GM10248 (cell line): ENCODE measurements at regions not wholly inside any gene's neighbourhood (a gene's known extent, or its start where the extent isn't known, plus 50 kb on each side); places are given as distances from the start of the nearest gene placed in this dataset.

ENCODE experiments used
- CTCF ChIA-PET: fragments of 300-600 bp; sonication (Branson Sonifier 250); formaldehyde crosslinking; extraction: SDS; loops from one replicate; lab custom pipeline; 2021; ENCODE audit warnings: antibody characterized with exemption; lab: Yijun Ruan, JAX
- POLR2A ChIA-PET: fragments of 350-650 bp; sonication (Branson Sonifier 250); formaldehyde crosslinking; extraction: SDS; loops from one replicate; lab custom pipeline; 2020; ENCODE audit warnings: antibody characterized with exemption; lab: Yijun Ruan, JAX
- DNase-seq: peaks from one replicate; pipeline ENCODE4 v3.0.0; 2012; ENCODE audit errors: extremely low spot score
- CTCF ChIP-seq: IDR thresholded peaks from 2 replicates; pipeline ENCODE4 v1.5.1; 2012; ENCODE audit warnings: mild to moderate bottlenecking, low read depth; ENCODE audit errors: extremely low read depth, missing control alignments, control extremely low read depth

- DNase-seq: no peak
- ChIA-PET POLR2A (no interaction called here), CTCF (no interaction called here)
- no peak for TF ChIP-seq CTCF
These were observed 445.4 kb upstream of the GOT2 start for GRCh38 chr16:59179446-59180082.

DNA sequence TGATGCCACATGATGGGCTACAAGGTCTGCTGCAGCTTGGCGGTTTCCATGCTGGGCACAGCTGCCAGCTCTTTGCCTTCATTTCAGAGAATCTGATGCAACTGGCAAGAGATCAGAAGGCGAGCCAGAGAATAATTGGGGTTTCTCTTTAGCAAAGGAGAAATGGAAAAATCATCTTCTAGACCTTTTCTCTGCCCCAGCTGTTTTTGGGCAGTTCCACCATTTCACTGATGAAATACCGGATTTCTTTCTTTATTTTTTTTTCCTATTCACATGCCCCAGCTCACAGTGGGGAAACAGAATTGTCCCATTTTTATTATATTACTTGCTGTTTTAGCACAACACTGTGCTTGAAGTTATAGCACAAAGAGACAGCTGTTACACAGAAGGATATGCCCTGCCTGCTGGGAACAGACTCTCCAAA lies 439.3 kb upstream of the GOT2 start:
- ChIA-PET CTCF (no interaction called here), POLR2A (no interaction called here)
- TF ChIP-seq CTCF: no peak
- no peak for DNase-seq

DNA sequence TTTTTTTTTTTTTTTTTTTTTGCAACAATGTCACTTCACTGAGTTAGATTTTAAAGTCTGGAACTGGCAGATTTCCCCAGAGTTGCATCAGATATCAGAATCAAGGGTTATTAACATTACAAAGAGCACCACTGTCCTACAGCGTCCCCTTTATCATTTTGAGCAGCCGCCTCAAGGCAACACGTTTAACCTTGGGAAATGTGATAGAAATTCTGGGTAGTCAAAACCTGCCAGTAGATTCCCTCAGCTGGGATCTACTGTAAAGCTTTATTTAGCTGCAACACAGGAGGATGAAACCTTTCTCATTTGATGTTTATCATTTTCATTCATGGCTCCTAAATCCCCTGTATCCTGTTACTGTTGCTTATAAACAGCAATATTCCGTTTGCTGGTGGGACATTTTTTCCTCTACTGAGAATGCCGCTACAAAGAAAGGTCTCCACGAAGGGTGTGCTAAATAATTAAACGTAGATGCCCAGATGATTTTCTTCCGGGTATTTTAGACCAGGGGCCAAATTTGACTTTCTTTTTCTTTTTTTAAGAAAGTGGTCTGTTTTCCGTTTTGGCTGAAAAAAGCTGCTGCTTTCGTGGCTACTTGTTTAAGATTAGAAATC lies 436.1 kb upstream of the GOT2 start:
- DNase-seq: no peak
- no peak for TF ChIP-seq CTCF
- POLR2A ChIA-PET: no interaction called here
- CTCF ChIA-PET: no interaction called here

DNA sequence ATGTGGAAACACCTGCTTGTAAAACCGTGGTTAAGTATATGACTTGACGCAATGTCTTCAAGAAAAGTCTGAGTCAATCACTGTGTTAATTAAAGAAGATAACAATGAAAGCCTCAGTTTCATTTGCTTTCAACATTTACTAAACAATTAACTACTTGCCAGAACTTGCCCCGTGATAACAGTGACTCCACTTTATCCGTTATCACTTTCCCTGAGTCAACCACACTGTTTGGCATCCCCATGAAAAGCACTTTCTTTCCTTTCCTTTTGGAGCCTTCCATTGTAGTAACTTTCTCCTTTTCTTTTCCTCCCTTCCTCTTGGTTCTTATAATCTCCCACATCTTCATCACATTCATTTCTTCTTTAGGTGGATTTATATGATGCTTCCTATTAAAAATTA lies 435.1 kb upstream of the GOT2 start:
- POLR2A ChIA-PET: no interaction called here
- CTCF ChIA-PET: no interaction called here
- no peak for DNase-seq
- TF ChIP-seq CTCF: no peak

DNA sequence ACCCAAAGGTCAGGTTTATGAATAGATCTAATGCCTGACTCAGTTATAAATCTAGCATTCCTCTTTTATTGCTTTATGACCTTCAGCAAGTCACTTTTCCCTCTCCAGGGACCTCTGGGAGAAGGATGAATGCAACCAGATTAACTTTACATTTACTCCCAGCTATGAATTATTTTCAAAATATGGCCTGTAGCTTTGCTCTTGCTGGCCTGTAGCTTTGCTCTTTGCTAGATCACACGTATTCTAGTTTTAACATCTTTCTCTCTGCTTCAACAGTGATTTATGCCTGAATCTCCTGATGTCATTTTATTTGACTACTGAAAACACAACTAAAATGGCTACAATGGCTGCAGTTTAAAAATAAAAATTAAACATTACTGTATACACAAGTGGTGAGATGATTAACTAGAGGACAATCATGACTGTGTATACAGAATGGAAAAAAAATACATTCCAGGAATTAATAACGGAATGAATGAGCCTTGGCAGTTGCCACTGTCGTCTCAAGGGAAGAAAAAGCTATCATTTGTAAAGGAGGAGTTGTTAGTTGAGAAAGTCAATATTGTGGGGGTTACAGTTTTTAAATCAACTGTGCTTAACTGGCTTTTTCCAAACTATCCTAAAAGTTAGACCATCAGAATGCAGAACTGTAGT lies 434.5 kb upstream of the GOT2 start:
- no peak for DNase-seq
- ChIA-PET POLR2A (no interaction called here), CTCF (no interaction called here)
- TF ChIP-seq CTCF: no peak

DNA sequence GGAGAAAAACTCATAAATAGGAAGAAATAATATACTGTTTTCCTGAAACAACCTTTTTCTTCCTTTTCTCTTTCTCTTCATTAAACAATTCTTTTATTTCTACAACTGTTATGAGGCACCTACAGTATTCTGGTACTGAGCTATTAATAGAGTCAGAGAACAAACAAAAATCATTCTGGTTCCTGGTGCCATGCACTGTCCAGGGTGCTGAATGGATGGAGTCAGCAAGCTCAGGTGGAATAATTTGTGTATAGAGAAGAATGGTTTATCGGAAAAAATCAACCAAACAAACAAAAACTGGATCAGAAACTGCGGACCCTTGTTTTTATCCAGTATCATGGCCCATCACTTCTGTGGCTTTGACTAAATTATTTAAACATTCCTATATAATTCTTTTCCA lies 430.3 kb upstream of the GOT2 start:
- no peak for DNase-seq
- CTCF ChIA-PET: interaction anchor here (1.1 kb wide), 1 partner anchor 76 kb away, joined by 4 read pairs; no protein-coding TSS in a partner anchor
- no peak for TF ChIP-seq CTCF
- POLR2A ChIA-PET: no interaction called here
